ENCODE measurements at regions not wholly inside any gene's neighbourhood (a gene's known extent, or its start where the extent isn't known, plus 50 kb on each side); places are given as distances from the start of the nearest gene placed in this dataset.

GRCh38 chr5:17067657-17068392 is 131.7 kb upstream of the MYO10 start:
- Mint-ChIP-seq H3K27me3 (ENCODE audit: insufficient read depth) (no peaks in the 10 kb centered on the region; the same call in 1 of the 2 replicates), H3K4me3 (no peak overlapping the region), H3K27ac (no peak overlapping the region), H3K36me3 (ENCODE audit: low read depth) (no peaks in the 10 kb centered on the region), H3K4me1 (ENCODE audit: low read depth) (peaks cover 15% of the 10 kb centered on the region; the same call in 1 of the 2 replicates), H3K9me3 (peaks cover 1% of the 10 kb centered on the region)
- no peak for TF ChIP-seq CTCF (IDR thresholded peaks at IDR 0.05)
- DNase-seq: no peak

GRCh38 chr5:17069995-17070511 is 134.0 kb upstream of the MYO10 start:
- Mint-ChIP-seq H3K27ac (no peak overlapping the region), H3K36me3 (ENCODE audit: low read depth) (no peaks in the 10 kb centered on the region), H3K27me3 (ENCODE audit: insufficient read depth) (no peaks in the 10 kb centered on the region; the same call in 1 of the 2 replicates), H3K4me3 (no peak overlapping the region), H3K9me3 (no peaks in the 10 kb centered on the region), H3K4me1 (ENCODE audit: low read depth) (peaks cover 12% of the 10 kb centered on the region)
- DNase-seq: no peak
- TF ChIP-seq CTCF (IDR thresholded peaks at IDR 0.05): no peak

GRCh38 chr5:17070647-17071046 is 134.6 kb upstream of the MYO10 start:
- Mint-ChIP-seq H3K36me3 (ENCODE audit: low read depth) (no peaks in the 10 kb centered on the region), H3K4me3 (no peak overlapping the region), H3K27ac (no peak overlapping the region), H3K27me3 (ENCODE audit: insufficient read depth) (no peaks in the 10 kb centered on the region; the same call in 1 of the 2 replicates), H3K9me3 (no peaks in the 10 kb centered on the region), H3K4me1 (ENCODE audit: low read depth) (peaks cover 15% of the 10 kb centered on the region)
- DNase-seq: no peak
- TF ChIP-seq CTCF (IDR thresholded peaks at IDR 0.05): no peak

GRCh38 chr5:17075236-17075635 is 139.1 kb upstream of the MYO10 start:
- no peaks in the 10 kb centered on the region for H3K9me3 Mint-ChIP-seq
- H3K27ac Mint-ChIP-seq: no peak overlapping the region
- no peaks in the 10 kb centered on the region; the same call in 1 of the 2 replicates for H3K27me3 Mint-ChIP-seq (ENCODE audit: insufficient read depth)
- H3K4me3 Mint-ChIP-seq: no peak overlapping the region
- DNase-seq: no peak
- H3K4me1 Mint-ChIP-seq (ENCODE audit: low read depth): peaks cover 15% of the 10 kb centered on the region
- TF ChIP-seq CTCF (IDR thresholded peaks at IDR 0.05): no peak
- no peaks in the 10 kb centered on the region for H3K36me3 Mint-ChIP-seq (ENCODE audit: low read depth)

- Mint-ChIP-seq H3K4me1 (ENCODE audit: low read depth) (peaks cover 24% of the 10 kb centered on the region), H3K4me3 (no peak overlapping the region), H3K36me3 (ENCODE audit: low read depth) (no peaks in the 10 kb centered on the region), H3K9me3 (no peaks in the 10 kb centered on the region), H3K27me3 (ENCODE audit: insufficient read depth) (no peaks in the 10 kb centered on the region; the same call in 1 of the 2 replicates), H3K27ac (no peak overlapping the region)
- TF ChIP-seq CTCF (IDR thresholded peaks at IDR 0.05): no peak
- no peak for DNase-seq
Observed at GRCh38 chr5:17076272-17076671, 140.2 kb upstream of the MYO10 start.
